ENCODE measurements at regions not wholly inside any gene's neighbourhood (a gene's known extent, or its start where the extent isn't known, plus 50 kb on each side); places are given as distances from the start of the nearest gene placed in this dataset.

GRCh38 chr2:22894761-22895160 lies 490.2 kb upstream of the KLHL29 start:
- TF ChIP-seq, protein P1, sequence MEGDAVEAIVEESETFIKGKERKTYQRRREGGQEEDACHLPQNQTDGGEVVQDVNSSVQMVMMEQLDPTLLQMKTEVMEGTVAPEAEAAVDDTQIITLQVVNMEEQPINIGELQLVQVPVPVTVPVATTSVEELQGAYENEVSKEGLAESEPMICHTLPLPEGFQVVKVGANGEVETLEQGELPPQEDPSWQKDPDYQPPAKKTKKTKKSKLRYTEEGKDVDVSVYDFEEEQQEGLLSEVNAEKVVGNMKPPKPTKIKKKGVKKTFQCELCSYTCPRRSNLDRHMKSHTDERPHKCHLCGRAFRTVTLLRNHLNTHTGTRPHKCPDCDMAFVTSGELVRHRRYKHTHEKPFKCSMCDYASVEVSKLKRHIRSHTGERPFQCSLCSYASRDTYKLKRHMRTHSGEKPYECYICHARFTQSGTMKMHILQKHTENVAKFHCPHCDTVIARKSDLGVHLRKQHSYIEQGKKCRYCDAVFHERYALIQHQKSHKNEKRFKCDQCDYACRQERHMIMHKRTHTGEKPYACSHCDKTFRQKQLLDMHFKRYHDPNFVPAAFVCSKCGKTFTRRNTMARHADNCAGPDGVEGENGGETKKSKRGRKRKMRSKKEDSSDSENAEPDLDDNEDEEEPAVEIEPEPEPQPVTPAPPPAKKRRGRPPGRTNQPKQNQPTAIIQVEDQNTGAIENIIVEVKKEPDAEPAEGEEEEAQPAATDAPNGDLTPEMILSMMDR (conservative IDR thresholded peaks at IDR 0.05; ENCODE audit: low read depth, low read length): no peak
- TF ChIP-seq POLR2A (IDR thresholded peaks at IDR 0.05; ENCODE audit: low read depth, low read length) (no peak), RAD21 (IDR thresholded peaks at IDR 0.05; ENCODE audit: low read length) (no peak), RCOR1 (IDR thresholded peaks at IDR 0.05; ENCODE audit: insufficient replicate concordance, low read length) (no peak), SMC3 (IDR thresholded peaks at IDR 0.05; ENCODE audit: low read depth, low read length) (no peak), CEBPB (IDR thresholded peaks at IDR 0.05; ENCODE audit: low read depth, low read length) (no peak), MAZ (IDR thresholded peaks at IDR 0.05; ENCODE audit: borderline replicate concordance, low read depth, low read length) (no peak), RFX5 (IDR thresholded peaks at IDR 0.05; ENCODE audit: low read depth, low read length) (no peak), MXI1 (IDR thresholded peaks at IDR 0.05; ENCODE audit: borderline replicate concordance, low read depth, low read length) (no peak), MAFK (IDR thresholded peaks at IDR 0.05; ENCODE audit: low read depth, low read length) (no peak), NFE2L2 (IDR thresholded peaks at IDR 0.05; ENCODE audit: low read depth, low read length) (no peak)
- TF ChIP-seq, protein P2, sequence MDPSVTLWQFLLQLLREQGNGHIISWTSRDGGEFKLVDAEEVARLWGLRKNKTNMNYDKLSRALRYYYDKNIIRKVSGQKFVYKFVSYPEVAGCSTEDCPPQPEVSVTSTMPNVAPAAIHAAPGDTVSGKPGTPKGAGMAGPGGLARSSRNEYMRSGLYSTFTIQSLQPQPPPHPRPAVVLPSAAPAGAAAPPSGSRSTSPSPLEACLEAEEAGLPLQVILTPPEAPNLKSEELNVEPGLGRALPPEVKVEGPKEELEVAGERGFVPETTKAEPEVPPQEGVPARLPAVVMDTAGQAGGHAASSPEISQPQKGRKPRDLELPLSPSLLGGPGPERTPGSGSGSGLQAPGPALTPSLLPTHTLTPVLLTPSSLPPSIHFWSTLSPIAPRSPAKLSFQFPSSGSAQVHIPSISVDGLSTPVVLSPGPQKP (IDR thresholded peaks at IDR 0.05; ENCODE audit: borderline replicate concordance, low read depth, low read length): no peak
- TF ChIP-seq, protein P3, sequence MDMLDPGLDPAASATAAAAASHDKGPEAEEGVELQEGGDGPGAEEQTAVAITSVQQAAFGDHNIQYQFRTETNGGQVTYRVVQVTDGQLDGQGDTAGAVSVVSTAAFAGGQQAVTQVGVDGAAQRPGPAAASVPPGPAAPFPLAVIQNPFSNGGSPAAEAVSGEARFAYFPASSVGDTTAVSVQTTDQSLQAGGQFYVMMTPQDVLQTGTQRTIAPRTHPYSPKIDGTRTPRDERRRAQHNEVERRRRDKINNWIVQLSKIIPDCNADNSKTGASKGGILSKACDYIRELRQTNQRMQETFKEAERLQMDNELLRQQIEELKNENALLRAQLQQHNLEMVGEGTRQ (IDR thresholded peaks at IDR 0.05; ENCODE audit: low read depth, low read length): no peak

Measured in IMR-90 (cell line).